Activated naive CD8-positive, alpha-beta T cell treated with anti-CD3 and anti-CD28 coated beads, Interleukin-2, amount 10 ng/mL, durations not matched to agents 7 days and 5 days (primary cell): ENCODE measurements at regions not wholly inside any gene's neighbourhood (a gene's known extent, or its start where the extent isn't known, plus 50 kb on each side); places are given as distances from the start of the nearest gene placed in this dataset.
"Not testable (repeated sequence)": the region's sequence is repeated elsewhere in the genome, so short reads cannot be mapped to it uniquely, and the experiment has no call there.

ENCODE experiments used
- ATAC-seq: fragments of 150-1000 bp; cut with Tn5 transposase; one replicate; pipeline ENCODE4 v1.10.0; 2021; ENCODE audit warnings: low read depth, moderate library complexity
- POLR2A ChIA-PET: fragments of 350-600 bp; sonication (Branson Sonifier 250); formaldehyde crosslinking; loops from one replicate; lab custom pipeline; 2021; ENCODE audit warnings: antibody characterized with exemption; lab: Charles Lee
- DNase-seq: peaks from one replicate; pipeline ENCODE4 v3.0.0; 2021
- H3K27ac Mint-ChIP-seq: one replicate; pipeline ENCODE4 v1.8.0; 2022; ENCODE audit warnings: mild to moderate bottlenecking, mixed read lengths
- H3K27me3 Mint-ChIP-seq: one replicate; pipeline ENCODE4 v1.8.0; 2022; ENCODE audit warnings: mild to moderate bottlenecking, moderate library complexity, mixed read lengths
- H3K36me3 Mint-ChIP-seq: one replicate; pipeline ENCODE4 v1.8.0; 2021; ENCODE audit warnings: mild to moderate bottlenecking, mixed read lengths
- H3K4me1 Mint-ChIP-seq: one replicate; pipeline ENCODE4 v1.8.0; 2021; ENCODE audit warnings: mixed read lengths
- H3K4me3 Mint-ChIP-seq: one replicate; pipeline ENCODE4 v1.8.0; 2022; ENCODE audit warnings: mild to moderate bottlenecking, moderate library complexity, mixed read lengths
- H3K9me3 Mint-ChIP-seq: one replicate; pipeline ENCODE4 v1.8.0; 2021; ENCODE audit warnings: mixed read lengths

GRCh38 chr1:47491341-47491753, 53.5 kb downstream of the FOXD2 start:
- no peaks in the 10 kb centered on the region for H3K4me1 Mint-ChIP-seq
- no peak for DNase-seq

GRCh38 chr1:47495176-47495713, 57.4 kb downstream of the FOXD2 start:
- H3K27me3 Mint-ChIP-seq, result peaks cover 40% of the 10 kb centered on the region
- no peaks in the 10 kb centered on the region for H3K9me3 Mint-ChIP-seq
- POLR2A ChIA-PET, result no interaction called here
- H3K4me1 Mint-ChIP-seq, result no peaks in the 10 kb centered on the region
- no peak for ATAC-seq
- H3K4me3 Mint-ChIP-seq, result no peak overlapping the region
- no peak for DNase-seq
- H3K36me3 Mint-ChIP-seq, result no peaks in the 10 kb centered on the region
- no peak overlapping the region for H3K27ac Mint-ChIP-seq

More at GRCh38 chr1:47491341-47491753, 53.5 kb downstream of the FOXD2 start:
- POLR2A ChIA-PET, result no interaction called here
- ATAC-seq, result no peak
- no peak overlapping the region for H3K4me3 Mint-ChIP-seq
- H3K9me3 Mint-ChIP-seq, result no peaks in the 10 kb centered on the region
- H3K27ac Mint-ChIP-seq, result no peak overlapping the region
- H3K36me3 Mint-ChIP-seq, result no peaks in the 10 kb centered on the region
- H3K27me3 Mint-ChIP-seq, result peaks cover 25% of the 10 kb centered on the region

- ATAC-seq (no peak), DNase-seq (no peak)
- Mint-ChIP-seq H3K27ac (no peak overlapping the region), H3K9me3 (no peaks in the 10 kb centered on the region), H3K4me1 (no peaks in the 10 kb centered on the region), H3K4me3 (no peak overlapping the region), H3K36me3 (no peaks in the 10 kb centered on the region), H3K27me3 (peaks cover 46% of the 10 kb centered on the region)
- POLR2A ChIA-PET, result no interaction called here
Observed at GRCh38 chr1:47498551-47498950, 60.7 kb downstream of the FOXD2 start.

- peaks cover 1% of the 10 kb centered on the region for H3K9me3 Mint-ChIP-seq
- no peak overlapping the region for H3K27ac Mint-ChIP-seq
- ATAC-seq (no peak), DNase-seq (no peak)
- H3K4me3 Mint-ChIP-seq, result no peak overlapping the region
- POLR2A ChIA-PET, result no interaction called here
- peaks cover 44% of the 10 kb centered on the region for H3K27me3 Mint-ChIP-seq
- H3K36me3 Mint-ChIP-seq, result no peaks in the 10 kb centered on the region
- no peaks in the 10 kb centered on the region for H3K4me1 Mint-ChIP-seq
Observed at GRCh38 chr1:47501069-47501468, 63.2 kb downstream of the FOXD2 start.

- Mint-ChIP-seq H3K4me1 (no peaks in the 10 kb centered on the region), H3K4me3 (no peak overlapping the region), H3K36me3 (no peaks in the 10 kb centered on the region), H3K9me3 (peaks cover 1% of the 10 kb centered on the region), H3K27ac (no peak overlapping the region), H3K27me3 (peaks cover 49% of the 10 kb centered on the region)
- DNase-seq, result no peak
- POLR2A ChIA-PET, result no interaction called here
- no peak for ATAC-seq
Observed at GRCh38 chr1:47502746-47503370, 65.0 kb downstream of the FOXD2 start.

- H3K4me3 Mint-ChIP-seq, H3K36me3 Mint-ChIP-seq, H3K4me1 Mint-ChIP-seq, H3K27ac Mint-ChIP-seq, DNase-seq, POLR2A ChIA-PET, ATAC-seq, H3K9me3 Mint-ChIP-seq: not testable (repeated sequence)
- peaks cover 55% of the 10 kb centered on the region for H3K27me3 Mint-ChIP-seq
Observed at GRCh38 chr1:47504840-47505239, 67.0 kb downstream of the FOXD2 start.

- Mint-ChIP-seq H3K4me1 (peaks cover 3% of the 10 kb centered on the region), H3K27me3 (peaks cover 59% of the 10 kb centered on the region), H3K4me3 (no peak overlapping the region), H3K27ac (no peak overlapping the region), H3K36me3 (no peaks in the 10 kb centered on the region), H3K9me3 (peaks cover 1% of the 10 kb centered on the region)
- no peak for ATAC-seq
- DNase-seq, result no peak
- POLR2A ChIA-PET, result no interaction called here
Observed at GRCh38 chr1:47505267-47505666, 67.4 kb downstream of the FOXD2 start.

GRCh38 chr1:47506053-47506452, 68.2 kb downstream of the FOXD2 start:
- Mint-ChIP-seq H3K27me3 (peaks cover 67% of the 10 kb centered on the region), H3K4me1 (peaks cover 3% of the 10 kb centered on the region), H3K36me3 (no peaks in the 10 kb centered on the region), H3K9me3 (peaks cover 1% of the 10 kb centered on the region), H3K27ac (no peak overlapping the region), H3K4me3 (no peak overlapping the region)
- POLR2A ChIA-PET, result no interaction called here
- ATAC-seq (no peak), DNase-seq (no peak)

GRCh38 chr1:47507144-47507543, 69.3 kb downstream of the FOXD2 start:
- Mint-ChIP-seq H3K27me3 (peaks cover 66% of the 10 kb centered on the region), H3K36me3 (no peaks in the 10 kb centered on the region), H3K27ac (no peak overlapping the region), H3K4me1 (peaks cover 3% of the 10 kb centered on the region), H3K4me3 (no peak overlapping the region), H3K9me3 (peaks cover 1% of the 10 kb centered on the region)
- no peak for ATAC-seq
- DNase-seq, result no peak
- POLR2A ChIA-PET, result no interaction called here

- no peaks in the 10 kb centered on the region for H3K36me3 Mint-ChIP-seq
- ATAC-seq, result peak; percentile 47
- H3K27ac Mint-ChIP-seq, result no peak overlapping the region
- H3K4me3 Mint-ChIP-seq, result peak overlapping the region; percentile 58
- peaks cover 3% of the 10 kb centered on the region for H3K4me1 Mint-ChIP-seq
- H3K9me3 Mint-ChIP-seq, result peaks cover 1% of the 10 kb centered on the region
- POLR2A ChIA-PET, result no interaction called here
- peak; percentile 39 for DNase-seq
- H3K27me3 Mint-ChIP-seq, result peaks cover 69% of the 10 kb centered on the region
Observed at GRCh38 chr1:47507881-47508701, 70.2 kb downstream of the FOXD2 start.

- POLR2A ChIA-PET, result no interaction called here
- DNase-seq (no peak), ATAC-seq (no peak)
- no peaks in the 10 kb centered on the region for H3K36me3 Mint-ChIP-seq
- H3K27me3 Mint-ChIP-seq, result peaks cover 65% of the 10 kb centered on the region
- no peak overlapping the region for H3K27ac Mint-ChIP-seq
- peaks cover 1% of the 10 kb centered on the region for H3K9me3 Mint-ChIP-seq
- peak overlapping the region; percentile 58 for H3K4me3 Mint-ChIP-seq
- H3K4me1 Mint-ChIP-seq, result peaks cover 3% of the 10 kb centered on the region
Observed at GRCh38 chr1:47508702-47509431, 71.0 kb downstream of the FOXD2 start.

GRCh38 chr1:47510282-47510811, 72.5 kb downstream of the FOXD2 start:
- Mint-ChIP-seq H3K4me1 (peaks cover 3% of the 10 kb centered on the region), H3K9me3 (peaks cover 3% of the 10 kb centered on the region), H3K27me3 (peaks cover 66% of the 10 kb centered on the region), H3K36me3 (no peaks in the 10 kb centered on the region), H3K4me3 (no peak overlapping the region), H3K27ac (no peak overlapping the region)
- DNase-seq (no peak), ATAC-seq (no peak)
- POLR2A ChIA-PET, result no interaction called here

GRCh38 chr1:47511825-47512224, 74.0 kb downstream of the FOXD2 start:
- peaks cover 3% of the 10 kb centered on the region for H3K9me3 Mint-ChIP-seq
- H3K36me3 Mint-ChIP-seq, result no peaks in the 10 kb centered on the region
- no peak for ATAC-seq
- DNase-seq, result no peak
- peaks cover 3% of the 10 kb centered on the region for H3K4me1 Mint-ChIP-seq
- POLR2A ChIA-PET, result no interaction called here
- no peak overlapping the region for H3K4me3 Mint-ChIP-seq
- H3K27me3 Mint-ChIP-seq, result peaks cover 51% of the 10 kb centered on the region
- H3K27ac Mint-ChIP-seq, result no peak overlapping the region
